ENCODE measurements at regions not wholly inside any gene's neighbourhood (a gene's known extent, or its start where the extent isn't known, plus 50 kb on each side); places are given as distances from the start of the nearest gene placed in this dataset.

- H3K4me2 ChIP-seq (ENCODE audit: insufficient read depth, insufficient read length, low read length), result no peak overlapping the region
- no peaks in the 10 kb centered on the region for H3K79me1 ChIP-seq (ENCODE audit: insufficient read depth, low read depth, low read length, poor library complexity, severe bottlenecking)
- H2BK12ac ChIP-seq (ENCODE audit: insufficient read length, low read depth, low read length), result no peak overlapping the region
- no peak overlapping the region for H3T11ph ChIP-seq (ENCODE audit: low read length)
- H3K14ac ChIP-seq (ENCODE audit: insufficient read depth, low read length), result no peak overlapping the region
- TF ChIP-seq, protein P1, sequence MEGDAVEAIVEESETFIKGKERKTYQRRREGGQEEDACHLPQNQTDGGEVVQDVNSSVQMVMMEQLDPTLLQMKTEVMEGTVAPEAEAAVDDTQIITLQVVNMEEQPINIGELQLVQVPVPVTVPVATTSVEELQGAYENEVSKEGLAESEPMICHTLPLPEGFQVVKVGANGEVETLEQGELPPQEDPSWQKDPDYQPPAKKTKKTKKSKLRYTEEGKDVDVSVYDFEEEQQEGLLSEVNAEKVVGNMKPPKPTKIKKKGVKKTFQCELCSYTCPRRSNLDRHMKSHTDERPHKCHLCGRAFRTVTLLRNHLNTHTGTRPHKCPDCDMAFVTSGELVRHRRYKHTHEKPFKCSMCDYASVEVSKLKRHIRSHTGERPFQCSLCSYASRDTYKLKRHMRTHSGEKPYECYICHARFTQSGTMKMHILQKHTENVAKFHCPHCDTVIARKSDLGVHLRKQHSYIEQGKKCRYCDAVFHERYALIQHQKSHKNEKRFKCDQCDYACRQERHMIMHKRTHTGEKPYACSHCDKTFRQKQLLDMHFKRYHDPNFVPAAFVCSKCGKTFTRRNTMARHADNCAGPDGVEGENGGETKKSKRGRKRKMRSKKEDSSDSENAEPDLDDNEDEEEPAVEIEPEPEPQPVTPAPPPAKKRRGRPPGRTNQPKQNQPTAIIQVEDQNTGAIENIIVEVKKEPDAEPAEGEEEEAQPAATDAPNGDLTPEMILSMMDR (conservative IDR thresholded peaks at IDR 0.05), result no peak
- no peak overlapping the region for H3K27ac ChIP-seq (ENCODE audit: insufficient read length, low read depth, low read length)
- no peaks in the 10 kb centered on the region for H3K9me3 ChIP-seq (ENCODE audit: control insufficient read depth, low read depth, low read length)
- no peak overlapping the region for H3K23ac ChIP-seq (ENCODE audit: insufficient read length, low read depth, low read length)
- H2AFZ ChIP-seq (ENCODE audit: low read length), result no peak overlapping the region
- no peaks in the 10 kb centered on the region for H3K79me2 ChIP-seq (ENCODE audit: insufficient read depth, low read length)
- H3K4me3 Mint-ChIP-seq, result no peak overlapping the region
- H3K18ac ChIP-seq (ENCODE audit: insufficient read length, low read depth, low read length), result no peak overlapping the region
- H3K9me3 Mint-ChIP-seq, result no peaks in the 10 kb centered on the region
- no peaks in the 10 kb centered on the region for H3K36me3 Mint-ChIP-seq (ENCODE audit: insufficient read depth in 1 of 3, low read depth in 3 of 3)
- no peaks in the 10 kb centered on the region for H3K27me3 Mint-ChIP-seq (ENCODE audit: low read depth)
- H4K8ac ChIP-seq (replicated peaks; ENCODE audit: insufficient read length, low read depth, low read length), result no peak overlapping the region
- no peak overlapping the region for H3K9ac ChIP-seq (ENCODE audit: extremely low read depth, insufficient read length, low read length)
- WGBS (ENCODE audit: extremely low coverage, insufficient read length, low lambda C conversion rate), result no CpG with 5 or more reads among the region's 7 CpGs
- no peak overlapping the region for H4K5ac ChIP-seq (ENCODE audit: insufficient read length, low read depth, low read length)
- no peak overlapping the region for H3K56ac ChIP-seq (ENCODE audit: insufficient read length, low read depth, low read length)
- H3K4me1 Mint-ChIP-seq, result peaks cover 36 to 37% of the 10 kb centered on the region in 2 experiments
- H3K27ac Mint-ChIP-seq, result no peak overlapping the region
- H3K4me1 ChIP-seq (ENCODE audit: insufficient read depth, low read length), result peaks cover 7% of the 10 kb centered on the region
- no peak overlapping the region for H2BK15ac ChIP-seq (ENCODE audit: low read depth, low read length)
- H2AK5ac ChIP-seq (ENCODE audit: insufficient read length, low read length), result no peak overlapping the region
- H3K4ac ChIP-seq (ENCODE audit: low read depth, low read length), result no peak overlapping the region
- no peak overlapping the region for H4K91ac ChIP-seq (ENCODE audit: insufficient read length, low read depth, low read length)
- no peak overlapping the region for H2BK5ac ChIP-seq (ENCODE audit: insufficient read length, low read length)
- H4K20me1 ChIP-seq (ENCODE audit: control insufficient read depth, insufficient read depth, insufficient read length), result no peaks in the 10 kb centered on the region
- H2BK20ac ChIP-seq (ENCODE audit: low read depth, low read length, poor library complexity, severe bottlenecking), result no peak overlapping the region
- no peak overlapping the region for H2BK120ac ChIP-seq (ENCODE audit: low read depth, low read length, poor library complexity, severe bottlenecking)
- H3K27me3 ChIP-seq (ENCODE audit: insufficient read depth, low read length), result no peaks in the 10 kb centered on the region
- no peak for DNase-seq
- H3K23me2 ChIP-seq (ENCODE audit: insufficient read length, low read depth, low read length, poor library complexity, severe bottlenecking), result no peaks in the 10 kb centered on the region
Measured at GRCh38 chr6:10305790-10306415, 109.0 kb downstream of the TFAP2A start.

Data from H9 (cell line).